NCI-H446 (cell line): ENCODE measurements at regions not wholly inside any gene's neighbourhood (a gene's known extent, or its start where the extent isn't known, plus 50 kb on each side); places are given as distances from the start of the nearest gene placed in this dataset.

Source experiments
- DNase-seq, 2 experiments: peaks; one replicate each; lab custom pipeline; 2025; lab: John Stamatoyannopoulos, UW

DNA sequence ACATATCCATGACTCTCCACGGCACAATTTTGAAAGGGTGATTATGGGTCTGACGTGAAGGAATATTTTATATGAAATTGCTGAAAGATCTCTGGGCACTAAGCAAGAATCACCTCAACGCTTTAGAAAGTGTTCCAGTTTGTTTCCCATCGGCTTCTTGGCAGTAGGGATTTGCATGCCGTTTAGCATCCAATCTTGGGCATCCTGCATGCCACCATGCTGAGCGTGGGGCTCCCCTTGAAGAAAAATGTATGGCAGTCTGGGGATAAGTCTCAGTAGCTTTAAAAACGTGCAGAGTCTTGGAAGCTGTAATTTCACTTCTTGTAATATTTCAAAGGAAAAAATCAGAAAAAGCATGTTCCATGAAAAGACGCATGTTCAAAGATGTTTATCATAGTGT is 151.7 kb downstream of the DMRT2 start:
- no peak for DNase-seq

DNA sequence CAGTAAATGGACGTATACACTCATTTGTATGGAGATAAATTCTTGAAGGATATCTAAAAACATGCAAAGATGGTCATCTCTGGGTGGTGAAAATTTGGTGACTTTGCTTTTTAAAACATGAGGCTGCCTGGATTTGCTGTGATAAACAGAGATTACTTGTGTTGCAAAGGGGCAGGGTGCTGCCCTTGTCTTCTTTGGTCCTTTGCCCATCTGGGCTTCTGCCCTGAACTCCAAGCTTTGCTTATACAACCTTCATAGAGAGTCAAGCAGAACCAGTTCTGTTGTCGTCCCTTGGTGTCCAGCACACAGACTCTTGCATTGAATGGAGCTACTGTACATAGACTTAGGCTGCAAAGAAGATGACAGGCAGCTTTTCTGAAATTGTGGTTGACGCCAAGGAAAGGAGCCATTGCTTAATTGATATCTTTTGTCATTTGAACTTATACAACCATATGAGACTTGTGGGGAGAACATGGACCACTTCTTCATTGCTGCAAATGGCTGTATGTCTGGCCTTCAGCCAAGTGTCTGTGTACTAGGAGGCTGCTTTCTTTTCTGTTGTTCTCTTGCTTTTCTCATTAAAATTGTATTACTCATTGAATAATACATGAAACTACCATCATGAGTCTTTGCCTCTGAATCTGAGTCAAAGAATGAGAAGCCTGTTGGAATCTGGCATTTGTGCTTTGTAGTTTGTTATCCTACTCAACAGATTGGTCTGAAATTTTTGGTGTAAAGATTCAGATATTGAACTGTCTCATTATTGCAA is 152.5 kb downstream of the DMRT2 start:
- DNase-seq, result no peak

- DNase-seq, result peak in 1 of 2 experiments; percentile 44
Measured at GRCh38 chr9:1207686-1208085, 157.5 kb downstream of the DMRT2 start.

DNA sequence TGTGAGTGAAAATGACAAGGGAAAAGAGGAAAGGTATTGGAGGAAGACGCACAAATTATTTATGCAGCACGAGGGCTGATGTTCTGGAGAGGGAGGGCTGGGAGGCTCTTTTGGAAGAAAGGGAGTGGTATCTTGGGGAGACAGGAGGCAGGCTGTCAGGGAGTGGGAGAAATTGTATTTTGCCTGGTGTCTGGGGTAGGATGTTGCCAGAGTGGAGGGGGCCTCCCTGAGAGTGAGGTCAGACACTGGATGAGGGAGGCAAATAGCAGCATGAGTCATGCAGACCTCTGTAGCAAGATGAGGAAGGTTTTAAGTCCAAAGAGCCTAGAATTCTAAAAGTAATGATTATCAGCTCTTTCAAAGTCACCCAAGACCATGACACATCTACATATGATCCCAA is 158.0 kb downstream of the DMRT2 start:
- DNase-seq, result no peak

DNA sequence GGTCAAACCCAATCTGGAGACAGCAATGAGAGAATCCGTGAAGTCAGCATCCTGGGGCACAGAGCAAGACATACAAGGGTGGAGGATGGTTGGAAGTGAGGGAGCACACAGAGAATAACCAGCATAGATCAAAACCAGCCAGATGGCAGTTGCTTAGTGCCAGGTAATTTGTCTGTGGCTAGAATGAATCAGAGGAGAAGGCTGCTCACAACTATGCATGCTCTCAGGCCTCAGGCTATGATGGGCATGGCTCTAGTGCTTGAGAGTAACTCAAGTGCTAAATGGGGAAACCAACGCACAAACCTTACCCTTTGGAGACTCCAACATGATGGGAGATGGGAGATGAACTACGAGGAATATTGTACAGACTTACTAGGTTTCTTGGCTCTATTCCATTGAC is 160.8 kb downstream of the DMRT2 start:
- DNase-seq, result peak in 1 of 2 experiments; percentile 59

DNA sequence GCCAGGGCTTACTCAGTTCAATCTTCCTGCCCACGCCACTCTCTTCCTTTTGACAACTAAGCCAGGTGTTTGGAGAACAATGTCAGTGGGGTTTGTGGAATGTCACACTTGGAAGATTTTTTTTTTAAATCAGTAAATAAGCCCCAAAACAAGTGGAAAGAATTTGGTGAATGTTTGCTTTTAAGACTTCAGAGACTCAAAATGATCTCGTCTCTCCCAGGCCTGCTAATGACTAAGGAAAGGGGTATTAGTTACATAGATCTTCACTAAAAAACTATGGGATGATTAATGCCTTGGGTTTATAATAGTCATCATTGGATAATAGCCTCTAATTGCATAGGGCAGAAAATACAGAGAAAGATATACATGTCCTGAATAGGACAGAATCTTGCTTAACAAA is 166.4 kb downstream of the DMRT2 start:
- DNase-seq, result no peak

- no peak for DNase-seq
Measured at GRCh38 chr9:1217076-1217475, 166.9 kb downstream of the DMRT2 start.

DNA sequence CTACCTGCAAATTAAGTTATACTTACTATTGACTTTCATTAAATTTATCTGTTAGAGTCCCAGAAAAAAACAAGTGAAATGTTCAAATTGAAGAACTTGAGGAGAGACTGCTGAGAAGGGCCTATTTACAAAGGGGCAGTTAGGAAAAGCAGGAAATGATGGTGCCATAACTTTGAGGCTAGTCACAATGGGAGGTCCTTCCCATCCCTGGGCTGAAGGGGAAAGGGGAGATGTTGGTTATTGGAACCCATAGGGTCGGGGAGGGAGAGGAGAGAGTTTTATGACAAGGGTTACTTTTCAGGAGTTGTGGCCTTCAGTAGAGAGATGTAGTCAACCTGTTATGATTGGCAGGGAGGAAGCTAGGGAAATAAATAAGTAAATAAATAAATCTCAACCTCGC is 169.1 kb downstream of the DMRT2 start:
- no peak for DNase-seq

GRCh38 chr9:1221298-1221697 is 171.1 kb downstream of the DMRT2 start:
- DNase-seq, result no peak

- DNase-seq, result no peak
Measured at GRCh38 chr9:1222511-1222910, 172.4 kb downstream of the DMRT2 start.

DNA sequence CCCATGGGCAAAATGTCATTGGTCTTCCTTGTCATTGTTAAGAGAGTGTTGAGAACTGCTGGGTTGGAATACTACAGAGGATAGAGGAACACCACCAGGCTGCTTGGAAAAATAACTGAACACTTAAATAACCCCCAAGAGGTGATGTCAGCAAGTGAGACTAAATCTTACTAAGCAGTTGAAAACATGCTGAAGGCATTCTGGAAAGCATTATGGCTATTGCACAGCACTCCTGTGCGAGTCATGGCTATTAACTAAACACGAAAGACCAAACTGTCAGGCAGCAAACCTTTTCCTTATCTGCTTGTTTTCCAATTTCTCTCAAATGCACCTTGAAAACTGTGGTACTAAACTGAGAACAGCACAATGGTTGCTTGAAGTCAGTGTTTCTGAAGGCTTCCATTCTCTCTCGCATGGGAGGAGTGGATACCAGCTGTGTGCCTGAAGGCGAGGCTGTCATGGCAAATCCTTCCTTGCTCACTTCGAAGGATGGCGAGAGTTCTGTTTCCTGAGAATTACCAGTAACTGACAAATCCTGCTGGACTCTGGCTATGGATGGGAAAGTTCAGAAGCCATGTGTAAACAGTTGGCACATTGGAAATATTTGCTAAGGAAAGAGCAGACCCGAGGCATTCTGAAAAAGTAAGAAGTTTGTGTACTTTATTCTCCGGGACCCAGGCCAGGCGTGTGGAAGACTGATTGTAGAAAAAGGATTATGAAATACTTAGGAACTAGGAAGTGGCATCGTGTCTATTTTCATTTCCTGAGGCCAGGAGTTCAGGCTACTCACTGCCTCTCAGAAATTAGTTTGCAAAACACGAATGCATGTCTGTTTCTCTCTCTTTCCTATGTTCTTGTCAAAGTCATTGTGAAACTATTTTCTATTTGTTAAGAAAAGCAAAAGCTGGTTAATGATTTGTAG is 182.1 kb downstream of the DMRT2 start:
- DNase-seq, result peak in 1 of 2 experiments; percentile 22

GRCh38 chr9:1233568-1233967 is 183.4 kb downstream of the DMRT2 start:
- no peak for DNase-seq

- no peak for DNase-seq
Measured at GRCh38 chr9:1235650-1236049, 185.5 kb downstream of the DMRT2 start.

DNA sequence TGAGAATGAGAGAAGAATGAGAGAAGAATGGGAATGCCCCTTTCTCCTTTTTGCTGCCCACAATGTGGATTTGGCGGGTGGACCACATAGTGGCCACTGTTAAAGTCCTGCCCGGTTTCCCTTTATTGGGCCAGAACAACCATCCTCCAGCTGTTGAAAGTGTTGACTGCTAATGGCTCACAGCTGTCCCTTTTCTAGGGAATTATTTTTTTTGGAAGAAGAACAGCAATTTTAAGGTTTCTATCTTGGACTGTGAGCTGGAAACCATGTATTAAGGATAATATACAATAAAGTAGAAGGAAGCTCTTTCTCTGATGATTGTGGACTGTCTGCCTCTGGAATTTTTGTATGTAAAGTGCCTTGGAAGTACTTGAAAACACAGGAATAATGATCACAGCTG is 185.9 kb downstream of the DMRT2 start:
- no peak for DNase-seq

GRCh38 chr9:1238407-1238806 is 188.2 kb downstream of the DMRT2 start:
- DNase-seq, result no peak

DNA sequence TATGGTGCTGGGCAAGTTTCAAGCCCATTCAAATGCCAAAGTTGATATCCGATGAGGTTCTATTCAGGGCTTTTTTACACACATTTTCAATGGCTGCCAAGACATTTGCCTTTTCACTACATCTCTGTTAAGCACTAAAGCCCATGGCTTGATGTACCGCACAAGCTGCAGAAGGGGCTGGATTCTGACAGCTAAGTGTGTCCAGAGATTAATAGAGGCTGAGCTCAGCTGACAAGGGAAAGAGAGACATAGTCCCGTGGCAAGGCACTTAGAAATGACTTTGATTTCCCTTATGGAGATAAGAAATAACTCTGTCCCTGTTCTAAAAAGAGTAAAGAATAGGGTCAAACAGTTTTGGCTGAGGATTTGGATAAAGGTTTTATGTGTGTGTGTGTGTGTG is 198.6 kb downstream of the DMRT2 start:
- DNase-seq, result no peak

DNA sequence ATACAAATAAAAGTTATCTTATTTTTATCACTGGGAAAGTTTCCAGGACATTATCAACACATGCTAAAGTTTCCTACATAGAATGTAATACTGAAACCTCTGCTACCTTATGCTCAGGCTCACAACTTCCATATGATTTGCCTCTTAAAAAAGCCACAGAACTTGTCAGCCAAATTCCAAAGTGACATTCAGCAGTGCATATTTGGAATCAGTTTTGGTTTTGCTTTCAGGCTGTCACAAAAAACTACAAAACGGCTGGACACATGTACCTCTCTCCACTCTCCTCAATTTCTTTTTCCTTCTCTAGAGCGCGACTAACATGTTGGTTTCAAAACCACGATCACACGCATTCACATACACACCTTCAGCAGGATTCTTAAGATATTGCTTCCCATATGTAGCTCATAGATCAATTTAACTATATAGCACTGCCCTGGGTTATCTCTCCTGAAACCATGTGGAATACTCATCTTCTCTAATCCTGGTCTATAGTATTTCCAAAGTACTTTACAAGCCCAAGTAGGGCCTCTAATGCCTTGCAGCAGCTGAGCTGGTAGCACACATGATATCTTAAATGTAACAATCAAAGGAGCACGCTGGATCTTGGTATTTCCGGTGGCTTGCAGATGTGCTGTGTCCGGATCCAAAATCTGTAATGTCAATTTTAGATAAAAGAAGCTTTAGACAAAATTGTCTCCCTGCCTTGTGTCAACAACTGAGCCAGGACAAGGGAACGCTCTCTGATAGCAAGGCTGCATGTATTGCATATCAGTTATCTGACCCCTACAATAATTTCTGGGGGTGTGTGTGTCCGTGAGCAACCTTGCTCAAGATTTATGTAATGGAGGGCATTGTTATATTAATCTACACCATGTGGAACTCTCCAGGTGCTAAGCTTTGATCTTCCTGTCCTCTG is 203.2 kb downstream of the DMRT2 start:
- no peak for DNase-seq

- DNase-seq, result no peak
Measured at GRCh38 chr9:1254071-1254470, 203.9 kb downstream of the DMRT2 start.

GRCh38 chr9:1256178-1256577 is 206.0 kb downstream of the DMRT2 start:
- no peak for DNase-seq

DNA sequence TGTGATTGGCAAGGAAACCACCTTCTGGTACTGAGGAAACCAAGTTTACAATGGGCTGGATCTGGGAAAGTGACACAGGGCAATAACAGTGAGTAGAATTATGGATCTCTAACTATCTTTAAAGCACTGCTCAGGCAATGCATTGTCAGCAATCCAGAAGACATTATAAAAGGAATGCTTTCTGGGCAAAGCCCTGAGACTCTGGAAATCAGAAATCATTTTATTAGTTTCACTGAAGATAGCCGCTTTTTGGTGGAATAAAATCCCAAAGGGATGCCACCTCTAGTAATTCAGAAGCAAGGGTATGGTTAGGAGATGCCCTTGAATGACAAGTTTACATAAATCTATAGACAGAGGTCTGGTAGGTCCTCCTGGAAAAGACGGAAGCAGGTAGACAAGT is 211.1 kb downstream of the DMRT2 start:
- no peak for DNase-seq

DNA sequence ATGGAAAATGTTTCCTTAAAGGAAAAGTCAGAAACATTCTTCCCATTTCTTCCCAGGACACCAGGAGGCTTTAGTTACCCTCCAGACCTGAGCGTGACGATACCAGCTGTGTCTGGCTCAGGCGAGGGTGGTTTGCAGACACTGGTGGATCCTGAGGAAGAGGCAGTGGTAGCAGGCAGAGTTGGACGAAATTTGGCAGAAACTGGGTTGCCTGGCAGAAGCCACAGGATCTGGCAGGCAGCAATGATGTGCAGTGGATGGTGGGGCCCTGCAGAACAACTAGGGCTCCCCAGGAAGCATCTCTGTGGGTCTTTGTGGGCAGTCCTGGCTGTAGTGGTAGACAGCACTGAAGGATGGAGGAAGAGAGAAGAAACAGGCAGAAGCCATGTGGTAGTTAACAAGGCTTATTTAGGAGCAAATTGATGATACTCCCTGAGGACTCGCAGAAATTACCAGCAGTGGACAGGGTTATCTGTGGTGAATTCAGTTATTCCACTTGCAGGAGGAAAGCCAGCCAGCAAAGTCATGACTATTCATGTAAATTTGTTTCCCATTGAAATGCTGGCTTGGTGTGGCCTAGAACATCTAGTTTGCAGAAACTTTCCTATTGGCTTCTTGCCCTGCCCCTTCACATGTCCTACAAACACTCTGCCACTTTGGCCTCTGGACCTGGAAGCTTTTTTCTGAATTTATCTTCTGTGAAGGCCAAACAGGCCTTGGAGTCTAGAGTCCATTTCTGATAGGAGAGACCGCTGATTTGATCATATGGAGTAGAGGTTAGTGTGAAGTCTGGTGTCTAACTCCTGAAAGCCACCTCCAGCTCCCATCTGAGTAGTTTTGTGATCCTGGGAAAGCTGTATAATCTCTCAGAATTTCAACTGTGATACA is 212.0 kb downstream of the DMRT2 start:
- DNase-seq, result no peak
